Astrocyte (in vitro differentiated cells and primary cell): ENCODE measurements at regions not wholly inside any gene's neighbourhood (a gene's known extent, or its start where the extent isn't known, plus 50 kb on each side); places are given as distances from the start of the nearest gene placed in this dataset.

ENCODE experiments used
- EZH2 ChIP-seq: IDR thresholded peaks from 2 replicates; pipeline ENCODE4 v1.6.1; 2012; ENCODE audit warnings: mild to moderate bottlenecking, low read length, inconsistent platforms; ENCODE audit not compliant: insufficient read depth
- TF ChIP-seq, protein P1 (sequence below): IDR thresholded peaks from 2 replicates; pipeline ENCODE4 v1.5.1; 2011; ENCODE audit warnings: low read depth, mild to moderate bottlenecking, inconsistent platforms, low read length, moderate library complexity; ENCODE audit not compliant: insufficient read depth

DNA sequence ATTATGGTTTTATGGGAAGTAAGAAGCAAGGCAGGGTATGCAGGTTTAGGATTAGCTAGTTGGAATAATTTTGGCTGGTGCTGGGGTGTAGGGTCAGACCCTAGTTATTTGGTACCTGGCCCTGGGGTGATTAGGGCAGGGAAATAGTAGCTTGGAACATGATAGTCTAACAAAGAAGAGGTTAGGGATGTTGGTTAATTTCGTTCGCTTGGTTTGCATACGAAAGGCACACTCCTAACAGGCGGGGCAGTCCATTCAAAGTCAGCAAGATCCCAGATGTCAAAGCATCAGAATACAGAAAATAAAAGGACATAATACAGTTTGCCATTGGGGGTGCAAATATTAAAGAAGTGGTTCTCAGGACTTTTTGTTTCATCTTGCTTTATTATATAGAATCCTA is 55.7 kb upstream of the ITPRID1 start:
- TF ChIP-seq, protein P1, sequence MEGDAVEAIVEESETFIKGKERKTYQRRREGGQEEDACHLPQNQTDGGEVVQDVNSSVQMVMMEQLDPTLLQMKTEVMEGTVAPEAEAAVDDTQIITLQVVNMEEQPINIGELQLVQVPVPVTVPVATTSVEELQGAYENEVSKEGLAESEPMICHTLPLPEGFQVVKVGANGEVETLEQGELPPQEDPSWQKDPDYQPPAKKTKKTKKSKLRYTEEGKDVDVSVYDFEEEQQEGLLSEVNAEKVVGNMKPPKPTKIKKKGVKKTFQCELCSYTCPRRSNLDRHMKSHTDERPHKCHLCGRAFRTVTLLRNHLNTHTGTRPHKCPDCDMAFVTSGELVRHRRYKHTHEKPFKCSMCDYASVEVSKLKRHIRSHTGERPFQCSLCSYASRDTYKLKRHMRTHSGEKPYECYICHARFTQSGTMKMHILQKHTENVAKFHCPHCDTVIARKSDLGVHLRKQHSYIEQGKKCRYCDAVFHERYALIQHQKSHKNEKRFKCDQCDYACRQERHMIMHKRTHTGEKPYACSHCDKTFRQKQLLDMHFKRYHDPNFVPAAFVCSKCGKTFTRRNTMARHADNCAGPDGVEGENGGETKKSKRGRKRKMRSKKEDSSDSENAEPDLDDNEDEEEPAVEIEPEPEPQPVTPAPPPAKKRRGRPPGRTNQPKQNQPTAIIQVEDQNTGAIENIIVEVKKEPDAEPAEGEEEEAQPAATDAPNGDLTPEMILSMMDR, result no peak
- no peak for TF ChIP-seq EZH2
